ENCODE measurements at regions not wholly inside any gene's neighbourhood (a gene's known extent, or its start where the extent isn't known, plus 50 kb on each side); places are given as distances from the start of the nearest gene placed in this dataset.

GRCh38 chr4:53959343-53960120 is 104.9 kb downstream of the CHIC2 start:
- no peak for TF ChIP-seq CTCF (conservative IDR thresholded peaks at IDR 0.05; ENCODE audit: low read depth, low read length)
- TF ChIP-seq EZH2 (IDR thresholded peaks at IDR 0.05; ENCODE audit: borderline replicate concordance, low read depth, low read length, poor library complexity, severe bottlenecking) = no peak
